ENCODE measurements at regions not wholly inside any gene's neighbourhood (a gene's known extent, or its start where the extent isn't known, plus 50 kb on each side); places are given as distances from the start of the nearest gene placed in this dataset.

DNA sequence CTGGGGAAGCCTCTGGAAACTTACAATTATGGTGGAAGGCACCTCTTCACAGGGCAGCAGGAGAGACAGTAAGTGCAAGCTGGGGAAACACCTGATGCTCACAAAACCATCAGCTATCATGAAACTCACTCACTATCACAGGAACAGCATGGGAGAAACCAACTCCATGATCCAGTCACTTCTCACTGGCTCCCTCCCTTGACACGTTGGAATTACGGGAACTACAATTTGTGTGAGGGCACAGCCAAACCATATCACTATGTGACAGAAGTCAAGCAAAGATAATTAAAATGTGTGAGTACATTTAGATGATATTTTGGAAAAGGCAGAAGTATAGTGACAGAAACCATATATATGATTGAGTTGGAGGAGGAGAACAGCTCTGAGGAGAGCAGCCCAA is 474.0 kb upstream of the OLFM3 start:
- TF ChIP-seq EZH2 (IDR thresholded peaks at IDR 0.05) (no peak), POLR2AphosphoS5 (IDR thresholded peaks at IDR 0.05; ENCODE audit: borderline replicate concordance, low read depth, low read length) (no peak), FOXP2 (optimal IDR thresholded peaks at IDR 0.05; ENCODE audit: control extremely low read depth, extremely low read length, insufficient read depth) (no peak)
